HFFc6 (cell line): ENCODE measurements at regions not wholly inside any gene's neighbourhood (a gene's known extent, or its start where the extent isn't known, plus 50 kb on each side); places are given as distances from the start of the nearest gene placed in this dataset.

Experiments used
- DNase-seq: peaks from one replicate; pipeline ENCODE4 v3.0.0-alpha.2; 2018
- H3K27ac Mint-ChIP-seq: 2 replicates; pipeline ENCODE4 v1.8.0; 2020; ENCODE audit warnings: mild to moderate bottlenecking, mixed read lengths
- H3K27me3 Mint-ChIP-seq: 2 replicates; pipeline ENCODE4 v1.8.0; 2021; ENCODE audit warnings: mild to moderate bottlenecking, moderate library complexity, mixed read lengths; ENCODE audit not compliant: insufficient read depth
- H3K36me3 Mint-ChIP-seq: 2 replicates; pipeline ENCODE4 v1.8.0; 2021; ENCODE audit warnings: low read depth, mixed read lengths
- H3K4me1 Mint-ChIP-seq: 2 replicates; pipeline ENCODE4 v1.8.0; 2020; ENCODE audit warnings: low read depth, mixed read lengths
- H3K4me3 Mint-ChIP-seq: 2 replicates; pipeline ENCODE4 v1.8.0; 2020; ENCODE audit warnings: mild to moderate bottlenecking, moderate library complexity, mixed read lengths
- H3K9me3 Mint-ChIP-seq: 2 replicates; pipeline ENCODE4 v1.8.0; 2020; ENCODE audit warnings: mild to moderate bottlenecking, mixed read lengths
- TF ChIP-seq, protein P1 (sequence below): fragments of 200-600 bp; sonication (generic); IDR thresholded peaks from 2 replicates; pipeline ENCODE4 v1.5.0; 2021; ENCODE audit warnings: antibody characterized with exemption, mild to moderate bottlenecking

DNA sequence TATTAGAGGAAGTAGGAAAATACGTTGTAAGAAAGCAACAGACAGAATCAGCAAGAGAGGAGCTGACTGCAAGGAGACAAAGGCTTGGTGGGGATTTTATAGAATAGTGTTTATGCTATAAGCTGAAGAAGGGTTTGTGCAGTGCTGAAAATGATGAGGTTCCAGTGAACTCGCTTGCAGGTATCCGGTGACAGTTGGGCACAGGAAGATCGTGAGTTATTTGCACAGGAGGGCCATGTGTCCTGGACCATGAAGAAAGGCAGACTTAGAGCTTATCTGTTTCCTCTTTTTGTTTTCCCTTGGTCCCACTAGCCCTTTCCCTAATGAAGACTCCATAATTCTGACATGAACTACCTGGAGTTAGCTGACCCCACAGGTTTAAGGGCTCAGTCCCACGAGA, 61.4 kb downstream of the NXNL2 start:
- H3K9me3 Mint-ChIP-seq: 0 out of 2 replicates have a peak, but pooled peaks cover 5% of the 10 kb centered on the region
- peaks cover 10% of the 10 kb centered on the region for H3K27me3 Mint-ChIP-seq
- H3K36me3 Mint-ChIP-seq: peaks cover 12% of the 10 kb centered on the region
- peaks cover 9% of the 10 kb centered on the region for H3K4me1 Mint-ChIP-seq
- TF ChIP-seq, protein P1, sequence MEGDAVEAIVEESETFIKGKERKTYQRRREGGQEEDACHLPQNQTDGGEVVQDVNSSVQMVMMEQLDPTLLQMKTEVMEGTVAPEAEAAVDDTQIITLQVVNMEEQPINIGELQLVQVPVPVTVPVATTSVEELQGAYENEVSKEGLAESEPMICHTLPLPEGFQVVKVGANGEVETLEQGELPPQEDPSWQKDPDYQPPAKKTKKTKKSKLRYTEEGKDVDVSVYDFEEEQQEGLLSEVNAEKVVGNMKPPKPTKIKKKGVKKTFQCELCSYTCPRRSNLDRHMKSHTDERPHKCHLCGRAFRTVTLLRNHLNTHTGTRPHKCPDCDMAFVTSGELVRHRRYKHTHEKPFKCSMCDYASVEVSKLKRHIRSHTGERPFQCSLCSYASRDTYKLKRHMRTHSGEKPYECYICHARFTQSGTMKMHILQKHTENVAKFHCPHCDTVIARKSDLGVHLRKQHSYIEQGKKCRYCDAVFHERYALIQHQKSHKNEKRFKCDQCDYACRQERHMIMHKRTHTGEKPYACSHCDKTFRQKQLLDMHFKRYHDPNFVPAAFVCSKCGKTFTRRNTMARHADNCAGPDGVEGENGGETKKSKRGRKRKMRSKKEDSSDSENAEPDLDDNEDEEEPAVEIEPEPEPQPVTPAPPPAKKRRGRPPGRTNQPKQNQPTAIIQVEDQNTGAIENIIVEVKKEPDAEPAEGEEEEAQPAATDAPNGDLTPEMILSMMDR: no peak
- H3K27ac Mint-ChIP-seq: no peak overlapping the region
- no peak overlapping the region for H3K4me3 Mint-ChIP-seq
- DNase-seq: no peak

DNA sequence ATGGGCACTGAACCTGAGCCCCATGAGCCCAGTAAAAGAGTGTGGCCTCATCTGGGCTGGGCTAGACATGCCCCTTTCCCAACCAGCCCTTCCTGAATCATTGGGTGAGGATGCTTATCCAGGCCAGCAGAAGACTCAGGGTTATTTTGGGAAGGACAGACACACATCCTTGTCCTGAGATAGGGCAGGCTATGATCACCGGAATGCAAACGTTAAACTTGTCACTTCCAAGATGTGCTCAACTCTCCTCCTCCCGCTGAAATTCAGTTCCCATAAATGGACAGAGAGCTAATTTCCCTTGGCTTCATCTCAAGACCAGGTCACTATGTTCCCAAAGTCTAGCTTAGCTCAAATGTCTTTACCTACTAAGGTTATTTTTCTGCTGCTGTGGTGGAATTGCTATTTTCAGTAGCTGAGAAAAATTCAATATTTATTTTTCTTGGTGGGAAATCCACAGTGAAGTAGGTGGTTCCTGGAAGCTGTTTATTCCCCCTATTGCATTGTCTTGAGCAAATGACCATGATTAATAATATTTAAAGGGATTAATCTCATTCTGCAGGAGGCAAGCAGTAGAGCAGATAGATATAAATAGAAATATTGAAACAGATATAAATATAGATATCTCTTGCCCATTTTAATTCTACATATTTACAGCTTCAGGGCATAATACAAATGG, 70.0 kb downstream of the NXNL2 start:
- TF ChIP-seq, protein P1: no peak
- no peak overlapping the region for H3K4me3 Mint-ChIP-seq
- H3K36me3 Mint-ChIP-seq: peaks cover 10% of the 10 kb centered on the region; the same call in 1 of the 2 replicates
- H3K4me1 Mint-ChIP-seq: peaks cover 31% of the 10 kb centered on the region
- peaks cover 3% of the 10 kb centered on the region; the same call in 1 of the 2 replicates for H3K27me3 Mint-ChIP-seq
- no peak overlapping the region for H3K27ac Mint-ChIP-seq
- no peak for DNase-seq
- no peaks in the 10 kb centered on the region for H3K9me3 Mint-ChIP-seq

DNA sequence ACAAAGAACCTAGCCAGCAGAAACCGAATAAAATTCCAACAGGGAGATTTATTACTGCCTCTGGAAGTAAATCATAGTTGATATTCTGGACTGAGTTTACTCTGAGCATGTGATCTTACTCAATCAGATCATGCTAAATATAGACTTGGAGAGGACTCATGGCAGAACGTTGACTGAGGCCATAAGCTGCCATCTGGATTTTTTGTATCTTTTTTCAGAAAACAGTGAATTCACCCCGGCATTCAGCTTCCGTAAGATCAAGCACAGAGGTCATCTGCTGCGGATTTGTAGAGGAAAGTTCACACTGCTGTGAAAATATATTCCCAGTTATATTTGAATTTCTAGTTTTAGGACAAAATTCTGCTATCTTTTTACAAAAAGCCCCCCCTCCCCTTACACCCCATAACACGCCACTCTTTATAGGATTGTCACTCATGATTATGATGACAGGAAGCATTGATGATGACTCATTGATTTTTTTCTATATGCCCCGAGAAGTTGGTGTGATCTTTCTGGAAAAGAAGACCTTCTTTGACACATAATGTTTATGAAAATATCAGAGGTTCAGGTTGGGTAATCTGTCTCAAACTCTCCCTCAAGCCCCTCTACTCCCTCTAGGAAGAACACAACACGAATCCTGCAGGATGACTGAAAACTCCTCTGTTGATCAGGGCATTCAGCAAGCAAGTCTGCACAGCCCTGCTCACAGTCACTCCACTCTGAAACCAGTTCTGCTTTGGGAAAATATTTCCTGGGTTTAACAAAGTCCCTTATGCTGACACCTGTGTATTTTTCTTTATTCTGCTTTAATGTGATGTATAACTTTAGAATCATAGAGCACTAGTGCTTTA, 70.8 kb downstream of the NXNL2 start:
- TF ChIP-seq, protein P1: no peak
- Mint-ChIP-seq H3K36me3 (peaks cover 10% of the 10 kb centered on the region; the same call in 1 of the 2 replicates), H3K9me3 (no peaks in the 10 kb centered on the region), H3K27ac (peak overlapping the region; percentile 7; the same call in 1 of the 2 replicates), H3K4me3 (peak overlapping the region; percentile 6; the same call in 1 of the 2 replicates), H3K27me3 (no peaks in the 10 kb centered on the region; the same call in 1 of the 2 replicates), H3K4me1 (peaks cover 31% of the 10 kb centered on the region)
- DNase-seq: peak; percentile 27

DNA sequence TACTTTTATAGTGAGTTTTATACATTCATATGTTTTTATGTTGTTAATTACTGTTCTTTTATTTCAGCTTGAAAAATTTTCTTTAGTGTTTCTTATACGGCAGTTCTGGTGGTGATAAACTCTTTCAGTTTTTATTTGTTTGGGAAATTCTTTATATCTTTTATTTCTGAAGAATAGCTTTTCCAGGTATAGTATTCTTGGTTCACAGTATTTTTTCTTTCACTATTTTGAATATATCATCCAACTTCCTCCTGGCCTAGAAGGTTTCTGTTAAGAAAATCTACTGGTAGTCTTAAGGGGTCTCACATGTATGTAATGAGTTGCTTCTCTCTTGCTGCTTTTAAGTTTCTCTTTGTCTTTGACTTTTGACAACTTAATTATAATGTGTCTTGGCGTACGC, 79.4 kb downstream of the NXNL2 start:
- Mint-ChIP-seq H3K27ac (no peak overlapping the region), H3K9me3 (peaks cover 20% of the 10 kb centered on the region), H3K36me3 (peaks cover 21% of the 10 kb centered on the region), H3K4me1 (no peaks in the 10 kb centered on the region), H3K4me3 (no peak overlapping the region), H3K27me3 (no peaks in the 10 kb centered on the region; the same call in 1 of the 2 replicates)
- TF ChIP-seq, protein P1: no peak
- DNase-seq: no peak

DNA sequence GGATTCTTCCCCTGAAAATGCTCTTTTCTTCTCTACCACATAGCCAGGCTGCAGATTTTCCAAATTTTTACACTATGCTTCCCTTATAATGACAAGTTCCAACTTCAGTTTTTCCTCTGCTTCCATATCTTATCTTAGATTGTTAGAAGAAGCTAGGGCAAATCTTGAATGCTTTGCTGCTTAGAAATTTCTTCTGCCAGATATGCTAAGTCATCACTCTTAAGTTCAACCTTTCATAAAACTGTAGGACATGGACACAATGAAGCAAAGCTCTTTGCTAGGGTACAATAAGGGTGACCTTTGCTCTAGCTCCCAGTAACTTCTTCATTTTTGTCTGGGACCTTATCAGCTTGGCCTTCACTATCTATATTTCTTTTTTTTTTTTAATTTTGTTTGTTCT, 88.7 kb downstream of the NXNL2 start:
- TF ChIP-seq, protein P1: no peak
- no peak for DNase-seq
- H3K27ac Mint-ChIP-seq: no peak overlapping the region
- peaks cover 7% of the 10 kb centered on the region for H3K36me3 Mint-ChIP-seq
- H3K9me3 Mint-ChIP-seq: peaks cover 8% of the 10 kb centered on the region
- peaks cover 6% of the 10 kb centered on the region; the same call in 1 of the 2 replicates for H3K4me1 Mint-ChIP-seq
- H3K4me3 Mint-ChIP-seq: no peak overlapping the region
- H3K27me3 Mint-ChIP-seq: peaks cover 4% of the 10 kb centered on the region; the same call in 1 of the 2 replicates
